AG09319 (cell line): ENCODE measurements at regions not wholly inside any gene's neighbourhood (a gene's known extent, or its start where the extent isn't known, plus 50 kb on each side); places are given as distances from the start of the nearest gene placed in this dataset.

Source experiments
- DNase-seq: peaks from one replicate; pipeline ENCODE4 v3.0.0-alpha.2; 2010; ENCODE audit warnings: low read depth; ENCODE audit errors: extremely low read depth
- CTCF ChIP-seq: IDR thresholded peaks from 2 replicates; pipeline ENCODE4 v1.5.1; 2011; ENCODE audit warnings: low read depth, mild to moderate bottlenecking, inconsistent platforms, low read length, moderate library complexity

- no peak for TF ChIP-seq CTCF
- no peak for DNase-seq
These were observed 880.2 kb upstream of the CELF4 start for GRCh38 chr18:38445804-38446145.

GRCh38 chr18:38444971-38445803 is 879.6 kb upstream of the CELF4 start:
- no peak for TF ChIP-seq CTCF
- no peak for DNase-seq

GRCh38 chr18:38427736-38428135 is 862.1 kb upstream of the CELF4 start:
- DNase-seq: no peak
- TF ChIP-seq CTCF: no peak

GRCh38 chr18:38427234-38427633 is 861.6 kb upstream of the CELF4 start:
- DNase-seq: no peak
- no peak for TF ChIP-seq CTCF

GRCh38 chr18:38421872-38422615 is 856.4 kb upstream of the CELF4 start:
- DNase-seq: no peak
- TF ChIP-seq CTCF: no peak

GRCh38 chr18:38421021-38421420 is 855.4 kb upstream of the CELF4 start:
- TF ChIP-seq CTCF: no peak
- no peak for DNase-seq

- no peak for DNase-seq
- TF ChIP-seq CTCF: no peak
These were observed 855.0 kb upstream of the CELF4 start for GRCh38 chr18:38420611-38421010.
